ENCODE measurements at regions not wholly inside any gene's neighbourhood (a gene's known extent, or its start where the extent isn't known, plus 50 kb on each side); places are given as distances from the start of the nearest gene placed in this dataset.

- TF ChIP-seq CTCF (IDR thresholded peaks at IDR 0.05; ENCODE audit: low read length, missing control alignments): no peak
- DNase-seq (ENCODE audit: low read depth): peak; percentile 64
- no peak overlapping the region for H3K4me3 ChIP-seq (replicated peaks; ENCODE audit: low read depth, low read length)
These were observed 75.3 kb upstream of the RIPOR2 start for GRCh38 chr6:25010902-25011625.

GRCh38 chr6:25012657-25013056 lies 76.9 kb upstream of the RIPOR2 start:
- peak; percentile 82 for DNase-seq (ENCODE audit: low read depth)
- no peak overlapping the region for H3K4me3 ChIP-seq (replicated peaks; ENCODE audit: low read depth, low read length)
- no peak for TF ChIP-seq CTCF (IDR thresholded peaks at IDR 0.05; ENCODE audit: low read length, missing control alignments)

GRCh38 chr6:25013246-25013645 lies 77.5 kb upstream of the RIPOR2 start:
- DNase-seq (ENCODE audit: low read depth): no peak
- H3K4me3 ChIP-seq (replicated peaks; ENCODE audit: low read depth, low read length): no peak overlapping the region
- TF ChIP-seq CTCF (IDR thresholded peaks at IDR 0.05; ENCODE audit: low read length, missing control alignments): peak; percentile 23

GRCh38 chr6:25014369-25014768 lies 78.6 kb upstream of the RIPOR2 start:
- TF ChIP-seq CTCF (IDR thresholded peaks at IDR 0.05; ENCODE audit: low read length, missing control alignments): no peak
- no peak for DNase-seq (ENCODE audit: low read depth)
- no peak overlapping the region for H3K4me3 ChIP-seq (replicated peaks; ENCODE audit: low read depth, low read length)

GRCh38 chr6:25014791-25015560 lies 79.2 kb upstream of the RIPOR2 start:
- TF ChIP-seq CTCF (IDR thresholded peaks at IDR 0.05; ENCODE audit: low read length, missing control alignments): no peak
- peak; percentile 90 for DNase-seq (ENCODE audit: low read depth)
- H3K4me3 ChIP-seq (replicated peaks; ENCODE audit: low read depth, low read length): no peak overlapping the region

- no peak for TF ChIP-seq CTCF (IDR thresholded peaks at IDR 0.05; ENCODE audit: low read length, missing control alignments)
- H3K4me3 ChIP-seq (replicated peaks; ENCODE audit: low read depth, low read length): no peak overlapping the region
- no peak for DNase-seq (ENCODE audit: low read depth)
These were observed 80.4 kb upstream of the RIPOR2 start for GRCh38 chr6:25016014-25016720.
